NCI-H524 treated with DMSO at 0.1 percent for 48 hours (cell line): ENCODE measurements at regions not wholly inside any gene's neighbourhood (a gene's known extent, or its start where the extent isn't known, plus 50 kb on each side); places are given as distances from the start of the nearest gene placed in this dataset.

ENCODE experiments used
- DNase-seq: peaks from one replicate; lab custom pipeline; 2025; lab: John Stamatoyannopoulos, UW

- no peak for DNase-seq
These were observed 53.6 kb upstream of the NT5E start for GRCh38 chr6:85396159-85396808.

GRCh38 chr6:85395746-85396145 is 54.1 kb upstream of the NT5E start:
- no peak for DNase-seq

- no peak for DNase-seq
These were observed 54.9 kb upstream of the NT5E start for GRCh38 chr6:85394853-85395538.

DNA sequence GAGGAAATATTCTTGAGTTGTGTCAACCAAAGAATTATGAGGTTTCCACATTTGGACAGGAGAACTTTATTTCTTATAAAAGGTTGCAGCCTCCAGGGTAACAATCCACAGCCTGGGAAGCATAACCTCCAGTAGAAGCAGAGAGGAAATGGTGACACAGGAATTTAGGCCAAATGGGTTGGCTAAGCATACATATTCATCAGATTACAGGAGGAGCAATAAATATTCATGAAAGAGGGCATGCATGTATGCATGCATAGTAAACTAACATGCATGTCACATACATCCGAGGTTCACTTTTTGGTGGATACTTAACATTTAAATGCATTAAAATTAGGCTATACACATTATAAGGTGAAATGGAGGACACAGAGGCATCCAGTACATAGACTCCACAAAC is 55.7 kb upstream of the NT5E start:
- no peak for DNase-seq

- no peak for DNase-seq
These were observed 57.5 kb upstream of the NT5E start for GRCh38 chr6:85392379-85392778.

DNA sequence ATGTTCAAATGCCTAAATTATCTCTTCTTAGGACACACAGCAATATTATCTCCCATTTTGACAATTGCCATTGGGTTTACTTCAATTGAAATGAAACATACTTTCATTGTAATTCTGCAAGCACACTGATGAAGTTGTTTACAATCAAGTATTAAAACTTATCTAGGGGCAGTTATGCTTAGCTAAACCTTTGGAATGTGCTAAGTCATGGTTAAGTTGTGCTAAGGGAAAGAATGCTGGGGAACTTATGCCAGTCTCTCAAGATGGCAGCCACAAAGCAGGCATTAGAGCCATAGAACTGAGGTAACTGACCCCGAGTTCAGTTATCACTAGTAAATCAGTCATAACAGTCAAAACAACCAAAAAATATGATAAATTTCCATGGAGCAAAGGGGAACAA is 59.1 kb upstream of the NT5E start:
- no peak for DNase-seq

GRCh38 chr6:85390105-85390728 is 59.7 kb upstream of the NT5E start:
- DNase-seq, result no peak

- no peak for DNase-seq
These were observed 60.6 kb upstream of the NT5E start for GRCh38 chr6:85389151-85389797.

DNA sequence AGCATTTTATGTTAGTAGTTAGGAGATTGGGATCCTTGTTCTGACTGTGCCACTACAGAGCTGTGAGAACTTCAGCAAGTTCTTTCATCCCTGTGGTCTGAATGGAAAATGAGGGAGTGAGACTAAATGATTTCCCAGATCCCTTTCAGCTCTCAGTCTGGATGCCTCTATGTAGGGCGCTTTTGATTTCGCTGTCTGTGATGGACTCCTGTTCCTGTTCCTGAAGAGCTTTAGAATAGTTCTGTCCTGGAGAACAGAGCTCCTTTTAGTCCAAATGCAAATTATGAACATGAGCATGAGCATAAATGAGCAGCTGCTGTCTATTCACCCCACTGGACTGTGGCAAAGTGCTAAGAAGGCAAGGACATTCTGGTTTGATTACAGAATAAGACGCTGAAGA is 61.4 kb upstream of the NT5E start:
- no peak for DNase-seq

DNA sequence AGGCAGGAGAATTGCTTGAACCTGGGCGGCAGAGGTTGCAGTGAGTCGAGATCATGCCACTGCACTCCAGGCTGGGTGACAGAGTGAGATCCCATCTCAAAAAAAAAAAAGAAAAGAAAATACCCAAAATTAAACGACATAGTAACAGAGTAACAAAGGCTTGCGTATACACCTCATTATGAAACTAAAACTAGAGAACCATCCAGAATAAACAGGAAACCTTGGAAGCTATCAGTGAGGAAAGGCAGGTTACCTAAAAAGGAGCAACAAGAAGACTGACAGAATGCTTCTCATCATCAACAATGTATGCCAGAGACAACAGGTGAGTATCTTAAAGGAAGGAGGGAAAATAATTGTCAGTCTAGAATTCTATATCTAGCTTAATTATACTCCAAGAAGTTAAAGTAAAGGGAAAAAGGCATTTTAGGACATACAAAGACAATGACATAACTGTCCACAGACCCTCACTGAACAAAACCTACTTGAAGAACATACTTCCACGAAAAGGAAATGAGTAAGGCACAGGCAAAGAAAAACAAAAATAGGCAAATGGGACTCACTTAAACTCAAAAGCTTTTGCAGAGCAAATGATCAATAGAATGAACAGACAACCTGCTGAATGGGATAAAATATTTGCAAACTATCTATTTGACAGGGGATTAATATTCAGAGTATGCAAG is 64.1 kb upstream of the NT5E start:
- DNase-seq, result no peak

DNA sequence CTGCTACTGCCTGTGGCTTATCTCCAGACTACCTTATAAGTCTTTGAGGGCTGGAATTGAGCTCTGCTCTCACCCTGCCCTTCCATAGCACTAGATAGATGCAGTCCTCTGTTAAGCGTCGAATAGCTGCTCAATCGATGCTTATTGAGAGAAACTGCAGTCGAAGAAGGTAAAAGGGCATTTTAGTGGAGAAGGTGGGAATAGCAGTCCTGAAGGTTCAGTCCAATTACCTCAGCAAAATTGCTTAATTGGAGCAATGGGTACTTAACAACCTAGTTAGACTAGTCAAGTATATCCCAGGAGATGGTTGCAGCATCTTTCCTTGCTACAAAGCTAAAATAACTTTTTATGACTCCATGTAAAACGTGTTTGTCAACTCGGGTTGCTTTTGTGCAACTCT is 66.8 kb upstream of the NT5E start:
- DNase-seq, result no peak

DNA sequence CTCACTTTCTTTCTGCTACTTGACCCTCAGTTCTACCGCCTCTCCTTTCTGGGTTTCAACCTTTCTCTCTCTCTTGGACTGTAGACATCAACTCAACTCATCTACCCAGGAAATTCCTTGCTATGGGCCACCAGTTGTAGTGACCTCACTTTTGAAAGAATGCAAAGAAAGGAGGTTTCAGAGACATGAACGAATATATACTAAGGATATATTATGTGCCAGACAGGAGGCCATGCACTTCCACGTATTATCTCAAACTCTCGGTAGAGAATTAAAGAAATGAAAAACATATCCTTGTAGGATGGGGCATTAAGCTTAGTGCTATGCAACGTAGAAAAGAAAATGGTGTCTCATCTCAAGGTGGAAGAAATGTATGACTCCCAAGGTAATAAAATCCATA is 67.3 kb upstream of the NT5E start:
- no peak for DNase-seq

DNA sequence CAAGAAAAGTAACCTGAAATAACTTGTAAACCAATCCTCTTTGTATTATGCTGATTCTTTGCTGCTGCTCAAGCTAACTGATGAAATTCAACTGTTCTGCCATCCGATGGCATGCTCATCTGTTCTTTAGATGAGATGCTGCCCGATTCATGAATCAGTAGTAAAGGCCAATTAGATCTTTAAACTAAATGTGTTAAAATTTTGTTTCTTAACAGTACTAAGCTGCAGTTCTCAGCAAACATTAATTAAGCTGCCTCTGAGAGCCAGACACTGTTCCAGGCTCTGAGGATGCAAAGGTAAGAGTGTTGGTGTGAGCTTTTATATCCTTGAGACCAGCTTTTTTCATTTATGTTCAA is 77.0 kb upstream of the NT5E start:
- DNase-seq, result no peak

GRCh38 chr6:85372188-85372914 is 77.5 kb upstream of the NT5E start:
- no peak for DNase-seq

DNA sequence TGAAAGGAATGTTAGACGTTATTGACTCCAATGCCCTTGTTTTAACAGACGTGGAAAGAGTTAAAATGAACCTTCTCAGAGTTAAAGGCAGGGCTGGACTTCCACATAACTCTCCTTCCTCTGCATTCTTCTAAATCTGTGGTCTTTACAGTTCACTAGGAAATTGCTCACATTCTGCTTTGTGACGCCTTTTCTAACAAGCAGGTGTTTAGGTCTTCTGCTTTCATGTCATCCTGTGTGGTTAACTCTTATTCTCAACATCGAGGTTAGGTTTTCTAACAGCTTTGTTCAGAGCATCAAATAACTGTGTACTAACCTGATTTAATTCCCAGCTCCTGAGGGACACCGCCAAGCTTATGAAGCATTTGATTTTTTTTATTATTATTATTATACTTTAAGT is 81.3 kb upstream of the NT5E start:
- DNase-seq, result no peak

- DNase-seq, result no peak
These were observed 85.5 kb upstream of the NT5E start for GRCh38 chr6:85364344-85364743.

GRCh38 chr6:85363870-85364269 is 86.0 kb upstream of the NT5E start:
- DNase-seq, result no peak

GRCh38 chr6:85362652-85363310 is 87.1 kb upstream of the NT5E start:
- DNase-seq, result no peak

DNA sequence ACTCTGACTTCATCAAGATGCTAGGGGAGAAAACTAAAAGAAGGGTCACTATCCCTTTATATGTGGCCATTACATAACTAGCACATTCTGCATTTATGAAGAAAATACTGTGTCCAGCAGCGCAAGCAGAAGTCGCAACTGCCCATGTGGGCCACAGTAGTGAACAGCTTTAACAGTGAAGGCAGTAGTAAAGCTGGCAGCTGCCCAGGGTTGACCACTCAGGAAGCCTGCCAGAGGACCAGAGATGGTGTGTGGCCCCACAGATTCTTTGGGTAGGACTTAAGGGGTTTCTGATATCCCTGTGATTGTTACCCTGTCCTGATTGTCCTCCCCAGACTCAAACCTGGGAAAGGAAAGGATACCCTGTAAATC is 88.3 kb upstream of the NT5E start:
- DNase-seq, result no peak

GRCh38 chr6:85360794-85361642 is 88.9 kb upstream of the NT5E start:
- no peak for DNase-seq

DNA sequence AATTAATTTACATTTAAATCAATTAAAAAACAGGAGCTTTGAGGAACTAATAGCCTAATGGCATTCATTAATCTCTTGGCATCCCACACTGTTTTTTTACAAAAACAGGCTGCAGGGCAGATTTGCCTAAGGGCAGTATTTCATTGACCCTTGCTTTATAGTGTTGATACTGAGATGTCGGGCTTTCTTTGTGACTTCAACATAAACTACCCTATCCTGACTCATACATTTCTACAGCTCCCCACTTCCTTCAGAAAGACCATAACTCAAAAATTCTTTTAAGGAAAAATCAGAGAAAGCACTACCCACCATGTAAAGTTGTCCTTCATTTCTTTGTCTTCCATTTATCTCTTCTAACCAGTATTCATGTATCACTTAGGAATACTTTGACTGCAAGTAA is 92.2 kb upstream of the NT5E start:
- no peak for DNase-seq
